Muscle layer of duodenum (tissue), 2 donors: ENCODE measurements at regions not wholly inside any gene's neighbourhood (a gene's known extent, or its start where the extent isn't known, plus 50 kb on each side); places are given as distances from the start of the nearest gene placed in this dataset.

Experiments used
- H3K27ac ChIP-seq: one replicate; pipeline ENCODE4 v1.7.0; 2013; ENCODE audit warnings: mild to moderate bottlenecking, low read length
- H3K27me3 ChIP-seq: one replicate; pipeline ENCODE4 v1.7.0; 2013; ENCODE audit warnings: low read depth, mild to moderate bottlenecking, control low read depth, low read length
- H3K36me3 ChIP-seq, 2 donors: one replicate each; pipeline ENCODE4 v1.7.0; 2013; ENCODE audit warnings: low read length in 2 of 2, control low read depth in 1 of 2, mild to moderate bottlenecking in 1 of 2; ENCODE audit not compliant: insufficient read depth in 2 of 2, control insufficient read depth in 1 of 2
- H3K4me1 ChIP-seq, 2 donors: one replicate each; pipeline ENCODE4 v1.7.0; 2013; ENCODE audit warnings: low read length in 2 of 2, mild to moderate bottlenecking in 2 of 2, control low read depth in 1 of 2, moderate library complexity in 1 of 2; ENCODE audit not compliant: insufficient read depth in 2 of 2, control insufficient read depth in 1 of 2
- H3K4me3 ChIP-seq, 2 donors: one replicate each; pipeline ENCODE4 v1.7.0; 2013; ENCODE audit warnings: low read length in 2 of 2, low read depth in 1 of 2, mild to moderate bottlenecking in 1 of 2
- H3K9me3 ChIP-seq, 2 donors: one replicate each; pipeline ENCODE4 v1.7.0; 2013; ENCODE audit warnings: low read length in 2 of 2, control low read depth in 1 of 2, mild to moderate bottlenecking in 1 of 2; ENCODE audit not compliant: control insufficient read depth in 1 of 2
- donor health status: healthy.

- peaks cover 0 to 6% of the 10 kb centered on the region in 2 donors for H3K4me1 ChIP-seq
- no peak overlapping the region for H3K27ac ChIP-seq
- H3K4me3 ChIP-seq, result no peak overlapping the region
- no peaks in the 10 kb centered on the region for H3K36me3 ChIP-seq
- no peaks in the 10 kb centered on the region for H3K27me3 ChIP-seq
- no peaks in the 10 kb centered on the region for H3K9me3 ChIP-seq
Measured at GRCh38 chr10:61289813-61290212, 163.4 kb downstream of the TMEM26 start.

- no peaks in the 10 kb centered on the region for H3K4me1 ChIP-seq
- H3K36me3 ChIP-seq, result no peaks in the 10 kb centered on the region
- no peak overlapping the region for H3K4me3 ChIP-seq
- no peak overlapping the region for H3K27ac ChIP-seq
- H3K27me3 ChIP-seq, result no peaks in the 10 kb centered on the region
- H3K9me3 ChIP-seq, result no peaks in the 10 kb centered on the region
Measured at GRCh38 chr10:61286686-61287085, 166.5 kb downstream of the TMEM26 start.

- Histone ChIP-seq H3K27me3 (no peaks in the 10 kb centered on the region), H3K36me3 (no peaks in the 10 kb centered on the region), H3K27ac (no peak overlapping the region), H3K4me1 (no peaks in the 10 kb centered on the region), H3K4me3 (no peak overlapping the region), H3K9me3 (no peaks in the 10 kb centered on the region)
Measured at GRCh38 chr10:61285749-61286148, 167.4 kb downstream of the TMEM26 start.

- Histone ChIP-seq H3K27ac (no peak overlapping the region), H3K4me3 (no peak overlapping the region), H3K27me3 (no peaks in the 10 kb centered on the region)
Measured at GRCh38 chr10:61284222-61284890, 168.8 kb downstream of the TMEM26 start.

GRCh38 chr10:61283481-61284221 lies 169.5 kb downstream of the TMEM26 start:
- H3K36me3 ChIP-seq, result no peaks in the 10 kb centered on the region
- H3K4me1 ChIP-seq, result peaks cover 0 to 9% of the 10 kb centered on the region in 2 donors
- H3K27ac ChIP-seq, result no peak overlapping the region
- H3K27me3 ChIP-seq, result no peaks in the 10 kb centered on the region
- no peak overlapping the region for H3K4me3 ChIP-seq
- no peaks in the 10 kb centered on the region for H3K9me3 ChIP-seq

More at GRCh38 chr10:61284222-61284890, 168.8 kb downstream of the TMEM26 start:
- H3K4me1 ChIP-seq, result peaks cover 0 to 9% of the 10 kb centered on the region in 2 donors
- no peaks in the 10 kb centered on the region for H3K36me3 ChIP-seq
- H3K9me3 ChIP-seq, result no peaks in the 10 kb centered on the region

GRCh38 chr10:61283066-61283465 lies 170.1 kb downstream of the TMEM26 start:
- Histone ChIP-seq H3K4me1 (peaks cover 0 to 9% of the 10 kb centered on the region in 2 donors), H3K27ac (no peak overlapping the region), H3K27me3 (no peaks in the 10 kb centered on the region)

GRCh38 chr10:61280303-61280702 lies 172.9 kb downstream of the TMEM26 start:
- Histone ChIP-seq H3K27me3 (no peaks in the 10 kb centered on the region), H3K36me3 (no peaks in the 10 kb centered on the region), H3K27ac (no peak overlapping the region), H3K4me1 (peaks cover 0 to 9% of the 10 kb centered on the region in 2 donors), H3K9me3 (no peaks in the 10 kb centered on the region), H3K4me3 (no peak overlapping the region)

More at GRCh38 chr10:61283066-61283465, 170.1 kb downstream of the TMEM26 start:
- Histone ChIP-seq H3K9me3 (no peaks in the 10 kb centered on the region), H3K36me3 (no peaks in the 10 kb centered on the region), H3K4me3 (no peak overlapping the region)

- Histone ChIP-seq H3K4me1 (peaks cover 0 to 9% of the 10 kb centered on the region in 2 donors), H3K36me3 (no peaks in the 10 kb centered on the region), H3K4me3 (no peak overlapping the region), H3K27ac (no peak overlapping the region), H3K9me3 (no peaks in the 10 kb centered on the region), H3K27me3 (no peaks in the 10 kb centered on the region)
Measured at GRCh38 chr10:61279400-61279799, 173.8 kb downstream of the TMEM26 start.

- H3K4me3 ChIP-seq, result no peak overlapping the region
- no peaks in the 10 kb centered on the region for H3K36me3 ChIP-seq
- H3K27ac ChIP-seq, result no peak overlapping the region
- no peaks in the 10 kb centered on the region for H3K27me3 ChIP-seq
- peaks cover 0 to 9% of the 10 kb centered on the region in 2 donors for H3K4me1 ChIP-seq
- no peaks in the 10 kb centered on the region for H3K9me3 ChIP-seq
Measured at GRCh38 chr10:61278556-61278955, 174.6 kb downstream of the TMEM26 start.

GRCh38 chr10:61272781-61273180 lies 180.4 kb downstream of the TMEM26 start:
- H3K4me3 ChIP-seq, result no peak overlapping the region
- no peaks in the 10 kb centered on the region for H3K9me3 ChIP-seq
- H3K27ac ChIP-seq, result no peak overlapping the region
- H3K27me3 ChIP-seq, result no peaks in the 10 kb centered on the region
- H3K4me1 ChIP-seq, result no peaks in the 10 kb centered on the region
- H3K36me3 ChIP-seq, result no peaks in the 10 kb centered on the region

- Histone ChIP-seq H3K4me1 (no peaks in the 10 kb centered on the region), H3K27me3 (no peaks in the 10 kb centered on the region), H3K36me3 (no peaks in the 10 kb centered on the region), H3K27ac (no peak overlapping the region), H3K4me3 (no peak overlapping the region), H3K9me3 (no peaks in the 10 kb centered on the region)
Measured at GRCh38 chr10:61271127-61271780, 181.9 kb downstream of the TMEM26 start.
